Omental fat pad (tissue), 3 donors: ENCODE measurements at regions not wholly inside any gene's neighbourhood (a gene's known extent, or its start where the extent isn't known, plus 50 kb on each side); places are given as distances from the start of the nearest gene placed in this dataset.

Experiments
- ATAC-seq: fragments of 150-250 bp; one replicate; pipeline ENCODE4 v1.9.1; 2016; ENCODE audit warnings: mild to moderate bottlenecking, moderate library complexity; ENCODE audit not compliant: low FRiP score
- DNase-seq: peaks from one replicate; pipeline ENCODE4 v3.0.0-alpha.2; 2019; ENCODE audit warnings: low spot score
- TF ChIP-seq, protein P1 (sequence below), 3 donors: fragments of 450-650 bp; IDR thresholded peaks; one replicate each; pipeline ENCODE4 v1.5.1; 2016 to 2017; ENCODE audit warnings: antibody characterized with exemption in 3 of 3, mild to moderate bottlenecking in 3 of 3, moderate library complexity in 2 of 3

GRCh38 chr10:31129880-31130405 is 98.3 kb upstream of the ZNF438 start:
- TF ChIP-seq, protein P1, sequence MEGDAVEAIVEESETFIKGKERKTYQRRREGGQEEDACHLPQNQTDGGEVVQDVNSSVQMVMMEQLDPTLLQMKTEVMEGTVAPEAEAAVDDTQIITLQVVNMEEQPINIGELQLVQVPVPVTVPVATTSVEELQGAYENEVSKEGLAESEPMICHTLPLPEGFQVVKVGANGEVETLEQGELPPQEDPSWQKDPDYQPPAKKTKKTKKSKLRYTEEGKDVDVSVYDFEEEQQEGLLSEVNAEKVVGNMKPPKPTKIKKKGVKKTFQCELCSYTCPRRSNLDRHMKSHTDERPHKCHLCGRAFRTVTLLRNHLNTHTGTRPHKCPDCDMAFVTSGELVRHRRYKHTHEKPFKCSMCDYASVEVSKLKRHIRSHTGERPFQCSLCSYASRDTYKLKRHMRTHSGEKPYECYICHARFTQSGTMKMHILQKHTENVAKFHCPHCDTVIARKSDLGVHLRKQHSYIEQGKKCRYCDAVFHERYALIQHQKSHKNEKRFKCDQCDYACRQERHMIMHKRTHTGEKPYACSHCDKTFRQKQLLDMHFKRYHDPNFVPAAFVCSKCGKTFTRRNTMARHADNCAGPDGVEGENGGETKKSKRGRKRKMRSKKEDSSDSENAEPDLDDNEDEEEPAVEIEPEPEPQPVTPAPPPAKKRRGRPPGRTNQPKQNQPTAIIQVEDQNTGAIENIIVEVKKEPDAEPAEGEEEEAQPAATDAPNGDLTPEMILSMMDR (IDR thresholded peaks at IDR 0.05): no peak
- no peak for DNase-seq
- no peak for ATAC-seq

GRCh38 chr10:31130406-31130805 is 98.7 kb upstream of the ZNF438 start:
- no peak for ATAC-seq
- TF ChIP-seq, protein P1 (IDR thresholded peaks at IDR 0.05): no peak
- no peak for DNase-seq

- DNase-seq (no peak), ATAC-seq (no peak)
- TF ChIP-seq, protein P1 (IDR thresholded peaks at IDR 0.05): no peak
Measured at GRCh38 chr10:31131251-31131650, 99.6 kb upstream of the ZNF438 start.

DNA sequence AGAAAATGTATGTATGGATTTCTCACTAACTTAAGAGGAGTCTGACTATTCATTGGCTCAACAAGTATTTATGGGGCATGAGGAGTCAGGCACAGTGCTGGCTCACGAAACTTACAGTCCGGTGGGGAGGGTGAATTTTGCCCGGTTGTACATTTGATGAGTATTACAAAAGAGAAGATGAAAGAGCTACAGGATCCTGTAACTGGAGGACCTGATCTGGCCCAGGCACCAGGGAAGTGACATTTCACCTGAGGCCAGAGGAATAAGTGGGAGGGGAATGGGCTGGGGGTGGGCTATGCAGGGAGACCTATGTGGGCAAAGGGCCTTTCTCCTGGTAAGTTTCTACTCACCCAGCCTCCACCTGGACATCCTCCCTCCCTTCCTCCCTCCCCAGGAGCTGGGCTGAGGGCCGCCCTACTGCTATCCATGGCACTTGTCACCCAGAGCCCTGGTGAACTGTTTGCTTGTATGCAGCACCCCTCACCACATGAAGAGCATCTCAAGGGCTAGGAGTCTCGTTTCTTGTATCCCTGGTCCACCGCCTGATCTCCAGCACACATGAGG is 101.1 kb upstream of the ZNF438 start:
- TF ChIP-seq, protein P1 (IDR thresholded peaks at IDR 0.05): no peak
- no peak for ATAC-seq
- DNase-seq: no peak

GRCh38 chr10:31133251-31133791 is 101.7 kb upstream of the ZNF438 start:
- no peak for ATAC-seq
- TF ChIP-seq, protein P1 (IDR thresholded peaks at IDR 0.05): no peak
- DNase-seq: no peak

GRCh38 chr10:31133792-31134310 is 102.2 kb upstream of the ZNF438 start:
- DNase-seq: peak; percentile 58
- ATAC-seq: peak; percentile 57
- TF ChIP-seq, protein P1 (IDR thresholded peaks at IDR 0.05): no peak
